ENCODE measurements at regions not wholly inside any gene's neighbourhood (a gene's known extent, or its start where the extent isn't known, plus 50 kb on each side); places are given as distances from the start of the nearest gene placed in this dataset.

GRCh38 chr2:181393472-181393871 lies 63.7 kb upstream of the ITGA4 start:
- Histone ChIP-seq H3K79me2 (no peaks in the 10 kb centered on the region), H3K4me1 (ENCODE audit: insufficient read depth) (no peaks in the 10 kb centered on the region), H3K27ac (no peak overlapping the region), H3K36me3 (replicated peaks; ENCODE audit: insufficient read depth, low read depth) (no peaks in the 10 kb centered on the region), H3K27me3 (no peaks in the 10 kb centered on the region), H3K4me3 (no peak overlapping the region), H3K4me2 (peak overlapping the region; percentile 25), H3K9me2 (replicated peaks; ENCODE audit: insufficient read depth) (no peaks in the 10 kb centered on the region), H2AFZ (peak overlapping the region; percentile 3), H3K9me3 (ENCODE audit: low read depth) (no peaks in the 10 kb centered on the region), H4K20me1 (ENCODE audit: insufficient read depth, poor library complexity, severe bottlenecking) (no peaks in the 10 kb centered on the region)
- 33% methylated on average over 1 of the region's 1 CpG for WGBS (ENCODE audit: low lambda C conversion rate, missing lambda C conversion rate)
- DNase-seq (ENCODE audit: low spot score) = no peak
- no peak for TF ChIP-seq CTCF (IDR thresholded peaks at IDR 0.05; ENCODE audit: poor library complexity)
- no peak for TF ChIP-seq EZH2phosphoT487 (IDR thresholded peaks at IDR 0.05; ENCODE audit: low read depth, severe bottlenecking, unreplicated experiment)
- no peak for TF ChIP-seq EZH2 (IDR thresholded peaks at IDR 0.05; ENCODE audit: borderline replicate concordance)

- Histone ChIP-seq H3K4me3 (no peak overlapping the region), H2AFZ (no peak overlapping the region), H3K4me2 (no peak overlapping the region), H3K9me3 (ENCODE audit: low read depth) (no peaks in the 10 kb centered on the region), H3K27ac (no peak overlapping the region), H4K20me1 (ENCODE audit: insufficient read depth, poor library complexity, severe bottlenecking) (no peaks in the 10 kb centered on the region), H3K4me1 (ENCODE audit: insufficient read depth) (no peaks in the 10 kb centered on the region), H3K9me2 (replicated peaks; ENCODE audit: insufficient read depth) (no peaks in the 10 kb centered on the region), H3K79me2 (no peaks in the 10 kb centered on the region), H3K27me3 (no peaks in the 10 kb centered on the region), H3K36me3 (replicated peaks; ENCODE audit: insufficient read depth, low read depth) (no peaks in the 10 kb centered on the region)
- TF ChIP-seq EZH2phosphoT487 (IDR thresholded peaks at IDR 0.05; ENCODE audit: low read depth, severe bottlenecking, unreplicated experiment) = no peak
- TF ChIP-seq CTCF (IDR thresholded peaks at IDR 0.05; ENCODE audit: poor library complexity) = no peak
- TF ChIP-seq EZH2 (IDR thresholded peaks at IDR 0.05; ENCODE audit: borderline replicate concordance) = no peak
- WGBS (ENCODE audit: low lambda C conversion rate, missing lambda C conversion rate) = 64% methylated on average over 4 of the region's 4 CpGs
- DNase-seq (ENCODE audit: low spot score) = no peak
These were observed 62.3 kb upstream of the ITGA4 start for GRCh38 chr2:181394741-181395437.

GRCh38 chr2:181395851-181396250 lies 61.3 kb upstream of the ITGA4 start:
- TF ChIP-seq EZH2 (IDR thresholded peaks at IDR 0.05; ENCODE audit: borderline replicate concordance) = no peak
- TF ChIP-seq EZH2phosphoT487 (IDR thresholded peaks at IDR 0.05; ENCODE audit: low read depth, severe bottlenecking, unreplicated experiment) = no peak
- no peak for TF ChIP-seq CTCF (IDR thresholded peaks at IDR 0.05; ENCODE audit: poor library complexity)
- Histone ChIP-seq H3K9me3 (ENCODE audit: low read depth) (no peaks in the 10 kb centered on the region), H2AFZ (no peak overlapping the region), H3K4me2 (no peak overlapping the region), H3K4me3 (no peak overlapping the region), H3K9me2 (replicated peaks; ENCODE audit: insufficient read depth) (no peaks in the 10 kb centered on the region), H3K36me3 (replicated peaks; ENCODE audit: insufficient read depth, low read depth) (no peaks in the 10 kb centered on the region), H3K79me2 (no peaks in the 10 kb centered on the region), H3K27me3 (no peaks in the 10 kb centered on the region), H4K20me1 (ENCODE audit: insufficient read depth, poor library complexity, severe bottlenecking) (no peaks in the 10 kb centered on the region), H3K27ac (no peak overlapping the region), H3K4me1 (ENCODE audit: insufficient read depth) (no peaks in the 10 kb centered on the region)
- no peak for DNase-seq (ENCODE audit: low spot score)
- WGBS (ENCODE audit: low lambda C conversion rate, missing lambda C conversion rate) = 100% methylated on average over 2 of the region's 2 CpGs

Measured in hepatocyte (in vitro differentiated cells).